ENCODE measurements at regions not wholly inside any gene's neighbourhood (a gene's known extent, or its start where the extent isn't known, plus 50 kb on each side); places are given as distances from the start of the nearest gene placed in this dataset.
"Not testable (repeated sequence)": the region's sequence is repeated elsewhere in the genome, so short reads cannot be mapped to it uniquely, and the experiment has no call there.

- peak; percentile 38 for DNase-seq
These were observed 384.2 kb downstream of the DTWD2 start for GRCh38 chr5:118604106-118604505.

- no peak for DNase-seq
These were observed 385.1 kb downstream of the DTWD2 start for GRCh38 chr5:118603278-118603677.

GRCh38 chr5:118598311-118598710, 390.0 kb downstream of the DTWD2 start:
- no peak for DNase-seq

- peak; percentile 63 for DNase-seq
These were observed 390.8 kb downstream of the DTWD2 start for GRCh38 chr5:118597543-118597942.

- DNase-seq: peak; percentile 20
These were observed 392.1 kb downstream of the DTWD2 start for GRCh38 chr5:118596255-118596654.

GRCh38 chr5:118593003-118593328, 395.4 kb downstream of the DTWD2 start:
- DNase-seq: no peak

GRCh38 chr5:118592229-118593002, 395.9 kb downstream of the DTWD2 start:
- DNase-seq: no peak

GRCh38 chr5:118590806-118591205, 397.5 kb downstream of the DTWD2 start:
- no peak for DNase-seq

GRCh38 chr5:118580949-118581348, 407.4 kb downstream of the DTWD2 start:
- no peak for DNase-seq

GRCh38 chr5:118578093-118578492, 410.3 kb downstream of the DTWD2 start:
- peak; percentile 43 for DNase-seq

GRCh38 chr5:118577621-118578020, 410.7 kb downstream of the DTWD2 start:
- DNase-seq: no peak

GRCh38 chr5:118570276-118570675, 418.1 kb downstream of the DTWD2 start:
- not testable (repeated sequence) for DNase-seq

- not testable (repeated sequence) for DNase-seq
These were observed 418.8 kb downstream of the DTWD2 start for GRCh38 chr5:118569596-118569995.

GRCh38 chr5:118565335-118565971, 422.9 kb downstream of the DTWD2 start:
- no peak for DNase-seq

GRCh38 chr5:118561971-118562370, 426.4 kb downstream of the DTWD2 start:
- DNase-seq: no peak

GRCh38 chr5:118561235-118561634, 427.1 kb downstream of the DTWD2 start:
- no peak for DNase-seq

- DNase-seq: no peak
These were observed 429.5 kb downstream of the DTWD2 start for GRCh38 chr5:118558871-118559270.

- no peak for DNase-seq
These were observed 431.1 kb downstream of the DTWD2 start for GRCh38 chr5:118557251-118557661.

GRCh38 chr5:118556792-118557191, 431.6 kb downstream of the DTWD2 start:
- no peak for DNase-seq

GRCh38 chr5:118555727-118556126, 432.6 kb downstream of the DTWD2 start:
- no peak for DNase-seq

GRCh38 chr5:118554981-118555380, 433.4 kb downstream of the DTWD2 start:
- no peak for DNase-seq

GRCh38 chr5:118554241-118554640, 434.1 kb downstream of the DTWD2 start:
- DNase-seq: no peak

- no peak for DNase-seq
These were observed 434.7 kb downstream of the DTWD2 start for GRCh38 chr5:118553662-118554061.

- DNase-seq: no peak
These were observed 435.5 kb downstream of the DTWD2 start for GRCh38 chr5:118552731-118553360.

Measured in tongue (tissue), 1 donor.